GM21423 (cell line): ENCODE measurements at regions not wholly inside any gene's neighbourhood (a gene's known extent, or its start where the extent isn't known, plus 50 kb on each side); places are given as distances from the start of the nearest gene placed in this dataset.

Source experiments
- ATAC-seq: cut with Tn5 transposase; IDR thresholded peaks from one replicate; pipeline ENCODE4 v1.9.1; 2021; ENCODE audit warnings: mild to moderate bottlenecking, moderate library complexity; ENCODE audit not compliant: unreplicated experiment

DNA sequence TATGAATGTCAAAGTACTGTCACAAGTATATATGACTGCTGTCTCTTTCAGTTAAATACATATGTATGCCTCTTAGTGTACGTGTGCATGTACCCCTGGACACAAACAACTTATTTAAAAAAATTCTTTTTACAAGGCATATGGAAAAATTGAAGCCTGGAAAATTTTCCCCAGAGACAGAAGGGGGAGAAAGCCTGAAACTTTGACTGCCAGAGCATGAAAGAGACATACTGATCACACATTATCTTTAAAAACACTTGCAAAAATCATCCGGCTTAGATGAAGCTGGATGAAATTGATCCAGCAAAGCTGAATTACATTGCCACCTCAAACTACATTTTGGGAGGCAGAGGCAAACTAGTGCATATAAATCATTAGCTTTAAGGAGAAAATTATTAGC, 88.0 kb upstream of the NFIB start:
- ATAC-seq, result no peak

DNA sequence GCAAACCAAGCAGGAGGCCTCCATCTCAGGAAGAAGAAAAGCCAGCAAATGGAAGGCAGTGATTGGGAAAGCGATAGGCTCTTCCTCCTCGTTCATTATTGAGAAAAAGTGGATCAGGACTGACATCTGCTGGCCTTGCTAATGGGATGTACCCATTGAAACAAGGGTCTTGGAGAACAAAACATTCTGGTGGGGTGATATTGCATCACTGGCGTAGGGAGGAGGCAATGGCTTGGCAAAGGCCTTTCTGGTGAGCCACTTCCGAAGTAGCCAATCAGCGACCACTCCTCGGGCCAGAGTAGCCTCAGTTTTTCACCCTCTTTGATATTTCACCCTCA, 86.7 kb upstream of the NFIB start:
- ATAC-seq, result no peak

DNA sequence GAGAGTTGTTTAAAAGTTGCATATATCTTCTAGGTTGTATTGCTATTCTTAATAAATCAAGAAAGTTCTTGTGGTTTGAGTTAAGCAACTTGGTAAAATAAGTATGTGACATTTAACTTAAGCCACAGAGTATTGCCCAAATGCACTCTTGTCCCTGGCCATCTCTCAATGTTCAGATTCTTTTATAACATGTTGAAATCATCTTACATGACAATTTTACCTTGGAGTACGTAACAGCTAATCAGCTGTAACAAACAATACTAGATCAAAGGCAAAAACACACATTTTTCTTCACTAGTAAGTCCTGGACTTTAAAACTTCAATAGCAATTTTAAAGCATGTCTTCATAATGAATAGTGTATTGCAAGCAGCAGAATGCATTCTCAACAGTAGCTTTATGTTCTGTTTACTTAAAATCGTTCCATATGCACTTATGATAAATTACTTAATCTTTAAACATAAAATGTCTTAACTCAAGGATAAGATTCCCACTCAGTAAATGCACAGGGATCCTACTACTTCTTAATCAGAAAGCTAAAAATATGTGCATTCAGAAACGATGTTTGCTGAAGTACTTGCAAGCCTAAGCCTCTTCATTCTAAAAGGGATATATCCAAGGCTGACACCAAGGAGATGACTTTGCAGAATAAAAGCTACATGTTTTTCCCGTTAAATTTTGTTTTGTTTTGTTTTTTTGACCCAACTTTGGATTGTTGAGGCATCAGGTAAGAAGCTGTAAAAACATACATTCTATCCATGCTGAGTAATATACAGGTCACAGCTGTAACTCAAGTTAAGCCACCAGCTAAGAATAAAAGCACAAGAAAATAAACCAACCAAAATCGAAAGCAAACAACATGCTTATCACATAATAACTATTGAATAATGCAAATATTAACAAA, 86.1 kb upstream of the NFIB start:
- no peak for ATAC-seq

DNA sequence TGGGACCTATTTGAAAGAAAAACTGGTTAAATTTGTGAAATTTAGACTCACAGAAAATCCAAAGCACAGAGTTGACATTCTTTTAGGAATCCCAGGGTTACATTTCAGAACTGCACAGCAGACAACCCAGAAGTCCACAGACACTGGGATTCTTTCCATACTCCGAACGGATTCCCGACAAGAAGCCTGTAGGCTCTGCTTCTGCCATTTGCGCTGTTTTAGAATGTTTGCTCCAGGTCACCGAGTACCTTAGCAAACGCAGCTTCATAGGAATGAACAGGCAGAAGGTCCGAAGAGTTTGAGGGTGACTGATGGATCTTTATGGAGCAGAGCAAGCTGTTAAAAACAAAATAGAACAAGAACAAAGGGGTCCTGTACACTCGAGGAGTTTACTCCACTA, 84.5 kb upstream of the NFIB start:
- ATAC-seq, result no peak

DNA sequence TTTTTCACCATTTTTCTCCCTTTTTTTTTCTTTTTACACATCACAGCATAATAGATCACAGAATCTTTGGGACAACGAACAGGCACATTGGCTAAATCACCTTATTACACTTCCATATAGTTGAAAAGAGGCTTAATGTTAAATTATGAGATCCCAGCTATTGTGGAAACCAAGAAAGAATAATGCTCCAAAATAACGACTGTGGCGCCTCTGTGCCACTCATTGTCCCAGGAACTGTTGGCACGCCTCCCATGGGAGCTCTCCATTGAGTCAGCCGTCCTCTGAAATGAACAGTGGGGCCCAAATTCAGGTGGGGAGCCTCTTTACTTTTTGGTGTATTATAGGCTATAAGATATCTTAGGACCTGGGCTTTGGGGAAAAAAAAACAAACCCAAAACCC, 82.2 kb upstream of the NFIB start:
- ATAC-seq, result no peak

DNA sequence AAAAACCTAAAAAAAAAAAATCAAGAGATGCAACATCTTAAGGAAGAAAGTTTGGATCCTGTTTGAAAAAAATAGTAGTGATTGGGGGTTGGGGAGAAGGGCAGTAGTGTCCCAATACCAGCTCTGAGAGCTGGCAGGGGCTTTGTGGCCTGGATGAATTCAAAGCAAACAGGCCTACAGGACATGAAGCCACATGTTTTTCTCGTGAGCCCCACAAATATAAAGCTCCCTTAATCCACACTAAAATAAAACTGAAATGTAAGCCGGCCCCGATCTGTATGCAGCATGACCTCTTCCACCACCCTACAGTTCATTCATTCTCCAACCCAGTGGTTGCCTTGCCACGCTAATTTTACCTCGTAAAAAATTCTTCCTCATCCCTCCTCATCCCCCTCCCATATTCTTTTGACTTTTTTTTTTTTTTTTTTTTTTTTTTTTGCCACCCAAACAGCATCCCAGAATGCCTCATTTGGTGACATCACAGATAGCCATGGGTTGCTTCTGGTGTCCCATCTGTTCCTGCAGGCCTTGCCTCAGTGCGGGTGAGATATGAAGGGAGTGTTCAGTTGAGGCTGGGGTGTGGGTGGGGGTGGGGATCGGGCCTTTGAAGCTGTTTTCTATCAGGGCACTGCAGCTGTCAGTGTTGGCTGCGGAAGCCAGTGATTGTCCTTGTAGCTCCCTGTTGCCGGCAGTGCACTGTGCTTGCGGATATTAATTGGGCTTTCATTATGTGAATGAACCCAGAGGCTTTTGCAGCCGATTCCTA, 81.6 kb upstream of the NFIB start:
- no peak for ATAC-seq

DNA sequence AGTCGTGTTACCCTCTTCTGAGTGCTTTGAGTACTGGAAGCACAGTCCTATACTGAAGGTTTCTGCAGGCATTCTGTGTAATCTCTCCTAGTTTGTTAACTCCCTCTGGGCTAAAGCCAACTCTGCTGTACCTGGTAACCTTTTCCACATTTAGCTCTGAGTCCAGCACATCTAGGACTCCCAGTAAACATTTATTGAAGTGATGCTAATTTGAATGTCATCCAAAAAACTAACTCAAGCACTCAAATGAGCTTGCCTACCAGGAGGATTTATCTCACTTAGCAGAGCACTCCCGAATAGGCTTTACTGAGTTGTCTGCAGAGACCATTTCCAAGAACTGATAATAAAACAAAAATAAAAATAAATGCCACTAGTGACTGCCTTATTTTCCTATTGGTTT, 79.5 kb upstream of the NFIB start:
- ATAC-seq, result no peak

DNA sequence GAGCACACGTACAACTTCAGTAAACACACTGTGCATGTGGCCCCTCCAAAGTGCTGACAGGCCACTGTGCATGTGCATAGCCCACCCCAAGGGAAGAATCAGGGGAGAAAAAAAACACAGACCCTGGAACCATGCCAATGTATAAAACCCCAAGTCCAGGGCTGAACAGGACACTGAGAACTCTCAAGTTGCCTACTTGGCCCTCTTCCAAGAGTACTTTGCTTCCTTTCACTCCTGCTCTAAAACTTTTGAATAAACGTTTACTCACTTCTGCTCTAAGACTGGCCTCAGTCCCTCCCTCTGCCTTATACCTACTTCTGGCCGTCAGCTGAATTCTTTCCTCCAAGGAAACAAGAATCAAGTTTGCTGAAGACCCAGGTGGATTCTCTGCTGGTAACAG, 77.7 kb upstream of the NFIB start:
- ATAC-seq, result no peak

DNA sequence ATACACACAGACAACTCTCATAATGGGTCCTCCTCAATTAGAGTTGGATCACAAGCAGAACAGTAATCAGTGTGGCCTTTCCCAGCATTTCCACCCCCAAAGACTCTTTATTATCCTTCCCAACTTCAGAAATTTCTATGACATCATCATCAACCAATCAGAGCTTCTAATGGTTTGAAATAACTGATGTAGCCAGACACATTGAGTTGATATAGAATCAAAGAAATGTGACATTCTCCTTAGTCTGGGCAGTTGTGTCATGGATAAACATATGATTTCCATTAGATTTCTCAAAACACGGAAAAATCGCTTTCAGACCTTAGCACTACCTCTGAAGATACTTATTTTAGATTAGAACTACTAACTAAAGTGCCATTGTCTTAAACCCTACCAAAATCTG, 75.7 kb upstream of the NFIB start:
- ATAC-seq, result no peak

DNA sequence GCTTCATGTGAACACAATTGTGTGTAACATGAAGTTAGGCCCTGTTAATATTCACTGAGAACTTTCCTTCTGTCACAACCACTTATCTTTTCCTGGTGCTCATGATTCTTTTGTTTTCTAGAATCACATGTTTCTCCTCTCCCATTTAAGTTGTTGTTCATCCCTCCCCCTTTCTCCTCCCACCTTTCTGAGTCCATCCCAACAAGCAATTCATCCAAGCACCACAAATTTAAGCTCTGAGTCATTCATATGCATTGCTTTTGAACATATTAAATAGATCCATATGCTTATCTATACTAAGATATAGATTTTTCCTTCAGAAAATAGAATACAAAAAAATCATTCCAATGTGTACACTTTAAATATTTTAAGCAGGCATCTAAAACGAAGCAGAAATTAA, 75.2 kb upstream of the NFIB start:
- no peak for ATAC-seq

DNA sequence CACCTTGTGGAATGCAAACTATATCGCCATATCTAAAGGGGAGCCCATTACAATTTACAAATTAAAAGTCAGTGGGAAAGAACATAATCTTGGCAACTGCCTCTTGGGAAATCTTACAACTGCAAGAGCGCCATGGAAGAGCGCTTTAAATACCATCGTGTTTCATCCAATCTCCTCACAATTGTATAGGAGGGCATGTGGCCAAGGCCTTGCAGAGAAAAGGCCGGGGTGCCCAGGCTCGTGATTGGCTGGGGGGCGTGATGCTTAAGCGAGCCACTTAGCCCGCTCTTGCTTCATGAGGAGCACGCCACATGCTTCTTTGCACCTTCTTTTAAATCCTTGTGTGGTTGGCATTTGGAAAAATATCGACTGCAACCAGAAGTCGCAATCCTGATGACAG, 69.8 kb upstream of the NFIB start:
- ATAC-seq, result no peak

DNA sequence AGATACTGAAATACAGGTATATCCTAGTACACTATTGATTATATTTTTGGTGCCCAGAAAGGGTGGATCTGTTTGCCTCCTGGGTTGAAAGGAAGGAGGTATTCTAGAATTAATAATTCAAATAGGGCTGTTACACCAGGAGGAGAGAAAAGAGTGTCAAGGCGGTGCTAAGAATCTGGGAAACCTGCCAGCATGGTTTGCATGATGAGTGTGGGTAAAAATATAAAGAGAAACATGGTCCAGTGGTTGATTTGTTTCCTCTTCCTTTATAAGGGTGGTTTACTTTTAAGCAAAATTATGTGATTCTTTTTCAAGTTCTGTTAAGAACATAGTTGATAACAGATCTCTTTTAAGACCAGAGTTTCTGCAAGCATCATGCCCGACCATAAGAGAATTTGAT, 69.4 kb upstream of the NFIB start:
- ATAC-seq, result no peak

DNA sequence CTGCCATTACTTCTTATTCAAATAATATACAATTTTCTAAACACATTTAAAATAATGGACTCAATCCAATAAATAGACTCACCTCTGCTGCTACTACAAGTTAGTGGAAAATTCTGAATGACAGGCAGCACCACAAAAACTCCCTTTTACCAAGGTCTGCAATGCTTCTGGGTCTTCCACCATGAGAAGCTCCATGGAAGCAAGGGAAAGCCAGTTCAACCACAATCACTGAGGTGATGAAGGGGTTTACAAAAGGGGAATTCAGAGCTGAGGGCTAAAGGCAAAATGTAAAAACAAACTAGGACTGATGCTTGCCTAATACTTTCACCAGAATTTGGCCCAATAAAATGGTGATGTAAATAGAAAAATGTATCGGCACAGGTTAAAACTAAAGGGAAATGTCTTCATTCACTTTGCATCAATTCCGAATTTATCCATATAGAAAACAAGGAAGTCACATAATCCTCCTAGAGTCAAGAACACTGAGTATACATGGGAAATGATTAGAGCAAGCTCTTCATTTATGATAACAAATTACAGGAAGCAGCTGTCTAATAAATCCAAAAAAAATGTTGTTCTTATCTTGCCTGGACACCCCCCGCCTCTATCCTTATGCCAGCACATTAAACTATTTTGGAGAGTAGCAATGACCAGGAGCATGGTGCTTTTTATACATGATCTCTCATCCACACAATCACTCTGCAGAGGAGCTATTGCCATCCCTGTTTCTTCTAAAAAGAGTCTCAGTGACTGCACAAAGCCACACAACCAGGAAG, 66.3 kb upstream of the NFIB start:
- no peak for ATAC-seq

DNA sequence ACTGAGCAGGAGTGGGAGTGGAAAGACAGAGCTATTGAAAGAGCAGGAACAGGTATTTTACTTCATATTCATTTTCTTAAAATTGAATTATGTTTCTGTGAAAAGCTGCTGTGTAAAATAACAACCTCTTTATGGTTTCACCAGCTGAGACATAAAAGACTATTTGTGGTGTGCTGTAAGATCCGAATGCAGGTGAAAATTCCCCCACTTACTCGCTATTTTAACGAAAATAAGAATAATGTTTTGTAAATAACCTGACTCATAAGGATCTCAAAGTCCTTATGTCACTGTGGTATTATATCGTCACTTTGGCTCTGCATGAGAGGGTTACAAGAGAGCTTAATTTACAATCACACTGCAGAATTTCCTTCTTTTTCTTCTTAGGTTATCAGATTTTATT, 65.3 kb upstream of the NFIB start:
- ATAC-seq, result no peak

DNA sequence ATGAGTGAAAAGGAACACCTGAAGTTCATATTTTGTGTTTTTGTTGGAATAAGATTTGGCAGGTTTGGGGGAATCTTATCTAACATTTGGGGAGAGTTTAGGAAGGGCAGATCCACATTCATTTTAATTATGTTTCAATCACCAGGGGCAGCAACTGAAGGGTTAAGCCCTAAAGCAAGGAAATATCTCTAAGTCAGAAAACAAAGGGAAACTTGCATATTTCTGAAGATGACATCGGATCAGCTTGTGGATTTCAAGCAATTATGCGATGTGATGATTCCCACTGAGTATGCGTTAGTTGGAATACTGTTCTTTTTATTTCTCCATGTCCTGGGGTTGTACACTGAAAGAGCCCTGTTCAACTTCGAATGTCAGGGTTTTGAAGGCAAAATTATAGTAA, 59.8 kb upstream of the NFIB start:
- no peak for ATAC-seq

DNA sequence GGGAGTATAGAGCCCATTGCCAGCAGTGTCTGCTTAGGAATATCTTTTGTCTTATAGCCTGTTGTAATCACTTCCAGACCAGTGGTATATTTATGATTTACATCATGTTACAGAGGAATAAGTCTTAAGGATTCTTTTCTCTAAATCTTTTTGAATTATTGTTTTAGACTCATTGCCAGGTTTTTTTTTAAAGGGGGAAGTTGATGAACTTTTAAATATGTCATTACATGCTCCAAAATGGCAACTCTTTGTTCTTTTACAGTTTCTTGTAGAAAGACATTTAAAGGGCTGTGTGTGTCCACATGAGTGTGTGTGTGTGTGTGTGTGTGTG, 59.4 kb upstream of the NFIB start:
- no peak for ATAC-seq

DNA sequence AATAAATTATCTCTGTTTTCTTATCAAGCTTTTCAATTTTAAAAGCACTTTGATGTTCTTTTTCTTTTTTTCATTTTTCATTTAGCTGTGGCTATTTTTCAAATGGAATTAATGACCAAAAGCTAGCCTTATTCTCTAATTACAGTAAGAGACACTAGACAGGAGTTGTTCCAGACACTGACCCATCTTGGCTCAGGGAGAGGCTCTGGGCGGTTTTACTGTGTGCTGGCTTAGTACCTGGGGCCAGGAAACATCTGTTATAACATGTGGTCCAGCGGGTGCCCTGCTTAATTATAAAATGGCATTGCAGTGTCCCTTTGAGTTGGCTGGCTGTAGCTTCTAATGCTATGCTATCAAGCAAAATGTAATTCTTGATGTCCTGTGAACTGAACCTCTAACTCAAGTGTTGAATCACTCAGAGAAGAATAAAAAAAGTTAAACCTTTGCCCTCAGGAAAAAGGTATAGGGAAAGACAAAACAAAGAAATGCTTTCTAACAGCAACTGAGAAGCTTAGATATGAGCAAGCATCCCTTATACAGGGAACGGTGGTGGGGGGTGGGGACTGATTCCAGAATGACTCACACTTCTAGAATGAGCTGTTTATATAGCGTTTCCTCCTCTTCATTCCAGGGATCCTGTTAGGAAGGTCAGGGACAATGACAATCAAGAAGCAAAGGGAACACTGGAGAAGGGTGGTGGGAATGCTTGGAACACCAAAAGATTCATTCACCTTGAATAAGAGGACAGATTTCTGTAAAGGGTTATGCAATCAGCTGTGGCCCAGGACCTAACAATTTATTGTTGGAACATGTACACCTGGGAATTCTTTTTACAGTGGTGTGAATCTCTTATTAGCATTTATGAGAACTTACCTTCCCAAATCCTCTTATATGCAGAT, 58.7 kb upstream of the NFIB start:
- ATAC-seq, result no peak

DNA sequence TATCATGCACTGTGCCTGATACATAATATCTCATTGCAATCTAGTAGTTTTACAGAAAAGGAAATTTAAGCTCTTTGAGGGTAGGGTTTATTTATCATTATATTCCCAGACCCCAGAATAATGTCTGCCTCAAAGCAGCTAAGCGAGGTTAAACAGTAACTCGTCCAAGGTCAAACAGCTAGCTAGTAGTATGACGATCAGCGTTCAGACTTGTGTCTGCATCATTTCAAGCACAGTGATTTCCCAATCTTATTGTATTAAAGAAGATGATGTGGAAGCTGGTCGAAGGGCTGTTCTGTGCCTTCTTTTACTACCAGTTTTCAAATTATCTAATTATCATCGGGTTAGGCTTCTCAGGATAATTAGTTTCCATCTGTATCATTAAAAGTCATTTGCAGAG, 55.1 kb upstream of the NFIB start:
- no peak for ATAC-seq

DNA sequence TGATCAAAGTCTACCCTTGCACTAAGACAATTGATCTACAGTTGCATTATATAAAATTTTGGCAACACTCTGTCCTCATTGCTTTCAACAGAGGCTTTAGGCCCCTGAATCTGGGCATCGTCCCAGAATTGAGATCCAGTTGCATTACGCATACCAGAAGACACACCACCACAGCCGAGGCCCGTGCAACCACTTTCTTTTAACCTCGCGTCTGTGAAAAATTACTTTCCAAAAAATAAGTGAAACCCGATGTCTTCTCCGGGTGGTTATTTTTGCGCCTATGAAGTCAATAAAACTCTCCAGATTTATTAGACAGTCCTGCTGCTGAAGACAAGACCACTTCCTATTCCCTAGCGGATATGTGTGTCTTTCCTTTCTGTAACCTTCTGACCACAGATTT, 52.1 kb upstream of the NFIB start:
- no peak for ATAC-seq

DNA sequence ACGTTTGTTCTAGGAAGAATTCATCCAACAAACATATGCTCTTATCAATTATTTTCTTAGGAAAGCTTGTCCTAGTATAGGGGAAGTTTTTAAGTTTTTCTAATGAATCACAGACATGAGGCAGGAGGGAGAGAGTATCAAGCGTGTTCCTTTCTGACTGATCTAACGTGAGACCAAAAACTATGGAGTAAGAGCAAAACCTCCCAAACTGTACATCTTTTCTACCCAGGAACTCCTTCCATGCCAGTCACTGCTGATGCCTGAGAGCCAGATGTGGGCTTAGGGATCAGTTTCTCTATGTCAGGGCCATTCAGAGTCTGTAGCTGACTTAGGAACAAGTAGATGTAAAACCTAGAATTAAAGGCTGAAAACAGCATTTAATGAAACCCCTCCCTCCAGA, 51.7 kb upstream of the NFIB start:
- ATAC-seq, result no peak
